GM19193 (cell line): ENCODE measurements at regions not wholly inside any gene's neighbourhood (a gene's known extent, or its start where the extent isn't known, plus 50 kb on each side); places are given as distances from the start of the nearest gene placed in this dataset.

Source experiments
- POLR2A ChIP-seq: IDR thresholded peaks from 4 replicates; pipeline ENCODE4 v1.6.1; 2011; ENCODE audit not compliant: insufficient read depth, insufficient read length; ENCODE audit errors: extremely low read depth

DNA sequence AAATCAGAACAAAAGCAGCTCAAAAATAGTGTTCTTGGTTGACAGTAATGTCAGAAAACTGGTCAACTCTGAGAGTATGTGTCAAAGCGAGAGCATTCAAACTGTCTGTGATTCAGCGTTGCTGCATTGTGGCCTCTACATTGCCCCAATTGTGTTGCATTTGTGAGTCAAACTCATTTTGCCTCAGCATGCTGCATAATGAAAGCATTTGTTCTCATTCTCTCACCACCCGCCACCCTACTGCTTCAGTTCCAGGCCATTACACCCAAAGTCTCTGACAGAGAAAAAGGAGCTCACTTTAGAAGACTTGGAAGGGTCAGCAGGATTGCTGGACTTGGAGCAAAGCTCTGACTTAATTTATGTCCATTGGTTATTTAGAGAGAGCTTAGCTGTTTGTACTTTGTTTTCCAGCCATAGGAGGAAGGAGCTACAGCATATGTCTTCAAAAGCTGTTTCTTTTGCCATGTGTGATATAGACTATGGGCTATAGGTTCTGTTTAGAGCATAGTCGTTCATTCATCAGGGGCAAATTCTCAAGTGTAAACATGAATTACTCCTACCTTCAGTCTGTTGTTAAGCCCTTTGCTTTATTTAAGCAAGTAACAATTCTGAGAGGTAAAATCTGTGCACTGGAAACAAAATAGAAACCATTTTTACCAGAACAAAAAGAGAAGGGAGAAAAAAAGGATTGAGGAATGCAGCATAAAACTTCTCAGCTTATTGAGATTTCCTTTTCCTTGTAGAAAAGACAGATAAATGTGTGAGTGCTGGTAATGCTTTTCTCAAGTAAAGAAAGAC is 153.4 kb upstream of the ANK2 start:
- no peak for TF ChIP-seq POLR2A

DNA sequence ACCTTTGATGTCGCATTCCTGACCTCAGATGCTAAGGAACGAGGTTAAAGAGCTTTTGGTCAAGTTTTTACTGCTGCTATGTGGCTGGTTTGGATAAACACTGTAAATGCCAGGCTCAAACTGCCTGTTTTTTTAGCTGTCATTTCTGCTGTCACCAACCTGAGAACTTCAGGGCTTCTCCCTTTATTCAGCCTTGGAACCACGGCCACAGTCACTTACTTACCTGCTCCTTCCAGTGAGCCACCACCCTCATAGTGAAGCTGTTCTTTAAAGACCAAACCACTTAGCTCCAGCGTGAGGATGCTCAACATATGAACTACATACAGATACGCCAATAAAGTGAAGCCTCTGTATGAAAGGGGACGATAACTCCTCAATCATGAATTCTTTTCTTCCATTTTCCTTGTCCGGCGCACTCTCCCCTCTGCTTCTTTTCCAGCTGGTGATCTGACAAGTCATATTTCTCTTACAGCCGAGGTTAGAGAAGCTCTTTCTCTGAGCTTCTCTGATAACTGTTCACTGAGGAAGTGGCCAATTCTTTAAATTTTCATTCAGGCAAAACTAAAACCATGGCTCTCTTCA is 152.8 kb upstream of the ANK2 start:
- no peak for TF ChIP-seq POLR2A

DNA sequence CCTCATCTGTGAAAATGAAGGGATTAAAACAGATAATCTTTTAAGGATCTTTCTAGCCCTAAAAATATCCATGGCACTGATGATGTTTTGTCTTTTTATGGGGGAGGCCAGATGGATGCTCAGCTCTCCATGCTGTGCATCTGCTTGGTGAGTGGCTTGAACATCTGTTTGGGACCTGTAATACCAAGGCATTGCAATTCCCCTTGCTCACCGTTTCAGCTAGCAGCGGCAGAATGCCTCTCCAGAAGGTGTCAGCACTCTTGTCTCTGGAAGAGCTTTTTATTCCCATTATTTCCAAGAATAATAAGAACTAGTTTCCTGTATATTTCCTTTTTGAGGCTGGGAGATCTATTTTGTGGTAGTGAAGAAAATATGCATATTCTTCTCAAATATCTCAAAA is 151.9 kb upstream of the ANK2 start:
- no peak for TF ChIP-seq POLR2A

GRCh38 chr4:112898357-112899141 is 150.9 kb upstream of the ANK2 start:
- TF ChIP-seq POLR2A: no peak

DNA sequence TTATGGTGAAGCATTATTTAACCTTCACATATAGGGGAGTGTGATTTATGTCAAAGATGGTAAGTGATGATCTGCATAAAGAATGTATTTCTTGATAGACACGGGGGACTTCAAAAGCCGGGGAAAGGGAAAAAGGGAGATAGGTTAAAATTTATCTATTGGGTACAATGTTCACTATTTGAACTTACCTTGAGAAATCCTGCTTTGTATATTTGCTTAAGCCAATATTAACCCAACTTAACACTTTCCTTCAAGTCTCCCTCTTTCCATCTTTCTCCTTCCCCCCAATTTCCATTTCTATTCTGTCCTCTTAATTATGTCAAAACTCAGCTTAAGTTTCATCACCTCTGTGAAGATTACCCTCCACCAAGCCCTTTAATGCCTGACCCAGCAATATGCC is 149.0 kb upstream of the ANK2 start:
- no peak for TF ChIP-seq POLR2A

GRCh38 chr4:112901962-112902411 is 147.5 kb upstream of the ANK2 start:
- no peak for TF ChIP-seq POLR2A

DNA sequence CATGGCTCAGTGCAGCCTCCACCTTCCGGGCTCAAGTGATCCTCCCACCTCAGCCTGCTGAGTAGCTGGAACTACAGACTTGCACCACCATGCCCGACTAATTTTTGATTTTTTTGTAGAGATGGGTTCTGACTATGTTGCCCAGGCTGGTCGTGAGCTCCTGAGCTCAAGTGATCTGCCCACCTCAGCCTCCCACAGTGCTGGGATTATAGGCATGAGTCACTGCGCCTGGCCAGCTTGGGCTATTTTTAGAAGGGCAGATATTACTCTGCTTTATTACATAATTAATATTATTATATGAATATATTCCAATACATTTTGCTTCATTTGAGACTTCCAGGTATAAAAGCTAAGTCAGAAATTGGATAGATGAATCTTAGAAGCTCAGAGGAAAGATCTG is 143.7 kb upstream of the ANK2 start:
- TF ChIP-seq POLR2A: no peak

DNA sequence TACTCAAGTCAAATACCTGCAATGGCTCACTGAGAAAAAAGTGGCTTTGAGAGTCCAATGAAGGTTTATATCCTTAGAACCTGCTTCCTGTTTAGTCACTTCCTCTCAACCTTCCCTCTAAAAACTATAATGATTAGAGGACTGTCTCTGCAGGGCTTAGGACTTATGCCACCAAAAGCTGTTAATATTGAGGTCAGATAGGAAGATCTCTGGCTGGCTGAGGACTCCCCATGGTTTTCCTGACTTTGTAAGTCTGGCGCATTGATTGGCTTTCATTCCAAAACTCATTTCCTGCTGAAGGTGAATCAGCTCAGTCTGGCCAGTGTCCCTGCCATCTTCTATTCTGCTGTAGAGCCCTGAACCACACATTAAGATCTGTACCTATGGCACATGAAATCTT is 140.9 kb upstream of the ANK2 start:
- TF ChIP-seq POLR2A: no peak

GRCh38 chr4:112910109-112910736 is 139.2 kb upstream of the ANK2 start:
- TF ChIP-seq POLR2A: no peak

DNA sequence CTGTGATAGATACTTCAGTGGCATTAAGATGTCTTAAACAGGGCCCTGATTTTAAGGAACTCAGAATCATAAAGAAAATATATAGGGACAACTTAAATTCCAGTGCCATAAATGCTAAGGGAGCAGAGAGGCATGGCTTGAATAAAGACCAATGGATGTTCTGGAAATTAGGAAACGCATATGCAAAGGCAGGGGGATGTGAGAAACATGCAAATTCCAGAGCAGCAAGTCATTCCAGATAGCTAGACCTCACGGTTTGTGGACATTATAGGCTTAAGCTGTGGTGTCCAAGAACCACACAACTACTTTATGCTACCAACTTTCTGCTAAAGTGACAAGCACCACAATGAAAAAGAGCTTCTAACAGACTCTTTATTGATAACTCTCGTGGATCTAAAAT is 132.6 kb upstream of the ANK2 start:
- TF ChIP-seq POLR2A: no peak

GRCh38 chr4:112923516-112923915 is 125.9 kb upstream of the ANK2 start:
- no peak for TF ChIP-seq POLR2A

DNA sequence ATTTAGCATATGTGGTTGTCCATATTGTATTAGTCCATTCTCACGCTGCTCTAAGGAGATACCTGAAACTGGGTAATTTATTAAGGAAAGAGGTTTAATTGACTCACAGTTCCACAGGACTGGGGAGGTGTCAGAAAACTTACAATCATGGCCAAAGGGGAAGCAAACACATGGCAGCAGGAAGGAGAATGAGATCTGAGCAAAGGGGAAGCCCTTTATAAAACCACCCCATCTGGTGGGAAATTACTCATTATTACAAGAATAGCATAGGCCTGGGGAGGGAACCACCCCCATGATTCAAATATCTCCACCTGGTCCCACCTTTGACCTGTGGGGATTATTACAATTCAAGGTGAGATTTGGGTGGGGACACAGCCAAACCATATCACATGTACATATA is 122.6 kb upstream of the ANK2 start:
- no peak for TF ChIP-seq POLR2A

DNA sequence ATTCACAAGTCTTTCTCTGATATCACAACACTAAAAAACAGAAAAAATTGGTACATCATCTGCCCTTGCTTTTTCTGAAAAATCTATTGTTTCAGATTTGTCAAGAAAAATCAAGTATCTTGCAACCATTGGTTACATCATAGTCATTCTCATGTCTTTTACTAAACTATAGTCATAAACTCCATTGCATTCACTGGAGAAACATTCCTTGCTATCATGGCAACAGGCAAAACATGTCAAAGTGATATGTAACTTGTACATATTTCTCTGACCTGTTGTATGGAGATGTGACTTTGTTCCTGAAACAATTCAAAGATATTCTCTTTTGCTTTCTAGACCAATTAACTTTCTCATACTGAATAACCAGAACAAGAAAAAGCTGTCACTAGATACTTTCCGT is 121.9 kb upstream of the ANK2 start:
- no peak for TF ChIP-seq POLR2A

DNA sequence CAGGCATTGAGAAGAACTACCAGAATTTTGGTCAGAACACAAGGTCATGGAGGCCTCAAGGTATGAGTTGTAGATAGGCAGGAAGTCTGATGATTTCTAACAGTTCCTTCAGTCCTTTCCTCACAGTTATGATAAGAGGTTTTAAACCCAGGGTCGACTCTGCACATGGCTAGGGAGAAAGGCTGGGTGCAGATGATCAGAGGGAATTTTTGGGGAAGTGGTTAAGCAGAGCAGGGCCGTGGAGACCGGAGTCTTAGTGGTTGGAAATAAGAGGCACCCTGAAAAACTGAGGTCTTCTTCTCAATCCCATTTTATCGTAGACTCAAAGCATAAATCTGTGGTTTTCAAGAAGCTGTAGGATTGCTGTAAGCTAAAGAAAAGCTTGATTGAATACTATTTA is 118.5 kb upstream of the ANK2 start:
- no peak for TF ChIP-seq POLR2A

DNA sequence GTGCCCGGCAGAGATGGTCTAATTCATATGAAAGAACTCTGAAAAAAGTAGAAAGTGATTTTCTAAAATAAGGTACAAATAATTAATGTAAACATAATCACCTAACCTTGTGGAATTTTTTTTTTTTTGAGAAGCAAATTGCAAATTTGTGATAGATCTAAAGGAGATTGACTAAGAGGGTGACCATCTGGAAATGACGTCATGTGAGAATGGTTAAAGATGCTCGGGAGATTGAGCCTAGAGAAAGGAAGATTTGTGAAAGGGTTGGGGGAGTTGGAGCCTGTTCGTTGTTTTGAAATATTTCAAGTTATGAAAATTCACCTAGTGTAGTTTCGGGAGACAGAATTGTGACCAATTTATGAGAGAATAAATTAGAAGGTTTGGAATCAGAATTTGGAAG is 115.7 kb upstream of the ANK2 start:
- TF ChIP-seq POLR2A: no peak

DNA sequence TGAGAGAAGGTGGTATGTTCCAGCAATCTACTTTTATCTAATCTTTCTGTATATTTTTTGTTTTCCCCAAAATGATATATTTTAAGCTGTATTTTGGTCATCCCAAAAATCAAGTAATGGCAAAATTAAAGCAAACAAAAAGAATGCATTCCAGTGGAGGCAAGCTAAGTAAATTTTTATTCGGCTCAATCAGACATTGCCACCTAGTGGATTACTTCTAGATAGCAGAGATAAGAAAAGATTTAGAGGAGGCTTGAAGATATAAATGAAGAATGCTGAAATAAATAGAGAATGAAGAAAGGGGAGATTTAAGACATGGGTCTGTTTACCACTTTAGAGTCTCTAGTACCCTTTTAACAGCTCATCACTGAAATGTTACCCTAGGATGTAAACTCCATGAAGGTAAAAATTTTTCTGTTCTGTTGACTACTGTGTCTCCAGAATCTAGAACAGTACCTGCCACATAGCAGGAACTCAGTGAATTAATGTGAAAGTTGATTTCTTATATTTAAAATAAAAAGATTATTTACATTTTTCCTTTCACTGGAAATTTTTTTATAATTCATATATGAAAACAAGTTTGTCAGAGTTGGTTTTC is 110.9 kb upstream of the ANK2 start:
- no peak for TF ChIP-seq POLR2A

DNA sequence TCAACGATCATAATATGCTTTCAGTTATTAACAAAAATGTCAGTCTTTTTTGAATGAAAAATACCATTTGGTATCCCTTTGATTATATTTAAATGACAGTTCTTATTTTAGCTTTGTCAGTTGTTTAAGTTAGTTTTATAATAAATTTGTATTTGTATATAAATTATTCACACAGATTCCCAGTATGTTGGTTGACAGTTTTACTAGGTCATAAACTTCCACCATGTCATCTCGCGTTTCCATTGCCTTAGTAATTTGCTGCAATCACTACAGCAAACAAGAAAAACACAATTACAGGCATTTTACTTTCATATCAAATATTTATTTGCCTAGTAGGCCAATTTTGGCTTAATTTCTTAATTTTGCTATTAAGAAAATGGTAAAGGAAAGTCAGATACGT is 109.6 kb upstream of the ANK2 start:
- TF ChIP-seq POLR2A: no peak
